DMS 273 (cell line): ENCODE measurements at regions not wholly inside any gene's neighbourhood (a gene's known extent, or its start where the extent isn't known, plus 50 kb on each side); places are given as distances from the start of the nearest gene placed in this dataset.
A peak's percentile ranks its signal among the peaks of the same experiment; 100 is the strongest.
"Not testable (repeated sequence)": the region's sequence is repeated elsewhere in the genome, so short reads cannot be mapped to it uniquely, and the experiment has no call there.

Experiments
- DNase-seq: peaks from one replicate; lab custom pipeline; 2025; ENCODE audit not compliant: unreplicated experiment; lab: John Stamatoyannopoulos, UW

DNA sequence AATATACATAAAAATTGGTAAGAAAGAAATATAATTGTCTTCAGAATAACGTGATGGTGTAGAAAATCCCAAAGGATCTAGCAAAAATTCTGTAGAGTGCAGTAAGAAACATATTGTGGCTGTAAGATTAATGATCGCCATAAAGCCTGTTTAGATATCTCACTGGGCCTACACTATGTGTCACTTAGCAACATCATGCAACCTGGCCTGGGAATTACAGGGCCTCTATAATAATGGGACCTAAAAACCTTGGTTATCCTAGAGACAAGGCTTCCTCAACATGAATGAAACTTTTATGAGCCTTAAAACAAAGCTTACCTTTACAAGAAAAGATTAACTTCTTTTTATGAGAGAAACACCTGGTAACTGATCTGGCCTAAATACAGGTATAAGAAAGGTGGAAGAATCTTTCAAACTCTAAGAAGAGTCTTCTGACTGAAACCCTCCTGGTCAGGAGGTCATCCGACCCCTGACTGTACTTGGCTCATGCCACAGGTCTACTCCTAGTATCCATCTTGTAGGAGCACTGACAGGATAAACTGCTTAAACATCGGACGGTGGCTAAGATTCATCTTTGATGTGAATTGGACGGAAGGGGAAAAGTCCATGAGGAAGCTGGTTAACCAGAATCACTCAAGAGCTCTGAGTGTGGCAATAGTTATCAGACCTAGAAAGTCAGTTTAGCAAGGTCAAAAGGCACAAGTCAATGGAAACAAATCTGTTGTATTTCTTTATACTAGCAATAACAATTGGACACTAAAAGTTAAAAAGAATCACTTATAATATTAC lies 1155.1 kb upstream of the SORCS1 start:
- no peak for DNase-seq

DNA sequence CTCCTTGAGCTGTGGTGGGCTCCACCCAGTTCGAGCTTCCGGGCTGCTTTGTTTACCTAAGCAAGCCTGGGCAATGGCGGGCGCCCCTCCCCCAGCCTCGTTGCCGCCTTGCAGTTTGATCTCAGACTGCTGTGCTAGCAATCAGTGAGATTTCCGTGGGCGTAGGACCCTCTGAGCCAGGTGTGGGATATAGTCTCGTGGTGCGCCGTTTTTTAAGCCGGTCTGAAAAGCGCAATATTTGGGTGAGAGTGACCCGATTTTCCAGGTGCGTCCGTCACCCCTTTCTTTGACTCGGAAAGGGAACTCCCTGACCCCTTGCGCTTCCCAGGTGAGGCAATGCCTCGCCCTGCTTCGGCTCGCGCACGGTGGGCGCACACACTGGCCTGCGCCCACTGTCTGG lies 1151.1 kb upstream of the SORCS1 start:
- DNase-seq, result not testable (repeated sequence)

DNA sequence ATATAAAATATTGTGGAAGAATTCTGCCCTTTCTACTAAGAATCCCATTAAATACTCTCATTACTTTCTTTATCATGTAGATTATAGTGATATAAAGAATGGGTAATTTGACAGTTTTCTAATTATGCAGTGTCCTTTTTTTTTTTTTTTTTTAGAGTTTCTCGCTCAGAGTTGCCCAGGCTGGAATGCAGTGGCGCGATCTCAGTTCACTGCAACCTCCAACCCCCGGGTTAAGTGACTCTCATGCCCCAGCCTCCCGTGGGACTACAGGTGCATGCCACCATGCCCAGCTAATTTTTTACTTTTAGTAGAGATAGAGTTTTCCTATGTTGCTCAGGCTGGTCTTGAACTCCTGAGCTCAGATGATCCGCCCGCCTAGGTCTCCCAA lies 1143.4 kb upstream of the SORCS1 start:
- DNase-seq, result no peak

DNA sequence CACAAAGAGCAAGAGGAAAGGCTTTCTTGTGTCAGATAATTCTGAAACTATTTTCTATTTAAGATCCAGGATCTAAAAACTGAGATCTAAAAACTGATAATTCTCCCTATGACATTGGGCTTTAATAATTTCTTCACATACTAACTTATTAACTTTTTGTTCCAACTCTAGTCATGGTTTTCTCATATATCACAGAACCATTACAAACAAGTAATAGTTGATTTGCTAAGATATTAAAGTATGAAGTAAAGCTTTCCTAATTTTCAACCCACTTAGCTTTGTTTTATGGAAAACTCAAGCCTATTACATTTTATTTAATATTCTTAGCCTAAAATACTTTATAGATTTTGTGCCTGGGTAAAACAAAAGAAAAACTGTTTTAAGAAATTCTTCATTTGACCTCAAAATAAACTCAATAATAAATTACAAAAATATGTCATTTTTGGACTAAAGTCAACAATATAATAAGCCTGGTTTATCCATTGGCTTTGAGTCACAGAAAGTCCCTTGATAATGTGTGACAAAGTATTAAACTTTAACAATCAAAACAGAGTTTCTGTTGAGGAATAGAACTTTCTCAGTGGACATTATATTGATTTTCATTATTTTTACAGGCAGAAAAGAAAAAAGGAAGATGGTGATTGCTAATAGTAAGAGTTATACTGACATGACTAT lies 1142.9 kb upstream of the SORCS1 start:
- no peak for DNase-seq

DNA sequence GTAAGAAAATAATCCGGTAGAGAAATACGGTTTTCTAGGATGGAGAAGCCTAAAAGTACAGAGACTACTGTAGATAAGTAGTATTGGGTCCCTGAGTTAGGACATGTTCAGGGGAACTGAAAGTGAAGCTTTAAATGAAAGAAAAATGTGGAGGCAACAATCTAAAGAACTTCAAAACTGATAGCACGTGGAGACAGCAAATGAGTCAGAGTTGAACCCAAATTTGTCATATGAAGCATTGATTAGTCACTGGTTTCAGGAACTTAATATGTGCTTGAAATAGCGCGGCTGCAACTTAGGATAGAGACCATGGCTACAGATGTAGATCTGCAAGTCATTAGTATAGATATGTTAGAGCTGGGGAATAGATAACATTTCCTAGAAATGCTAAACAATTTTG lies 1138.6 kb upstream of the SORCS1 start:
- DNase-seq, result no peak

DNA sequence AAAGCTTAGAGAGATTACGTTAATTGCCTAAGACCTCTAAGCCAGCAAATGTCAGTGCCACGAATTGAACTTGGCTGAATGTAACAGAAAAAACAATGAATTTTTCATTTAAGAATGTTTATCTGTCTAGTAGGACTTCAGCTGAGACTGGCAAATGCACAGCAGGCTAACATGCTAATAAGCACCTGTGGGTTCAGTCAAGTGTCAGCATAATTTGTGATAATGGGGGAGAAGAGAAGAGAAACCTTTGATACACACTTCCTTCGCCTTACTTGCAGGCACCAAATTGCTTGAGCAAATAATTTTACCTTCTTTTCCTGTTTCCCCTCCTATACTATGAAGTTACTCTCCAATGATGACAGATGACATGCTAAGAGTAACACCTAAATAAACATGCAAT lies 1136.5 kb upstream of the SORCS1 start:
- DNase-seq, result no peak

DNA sequence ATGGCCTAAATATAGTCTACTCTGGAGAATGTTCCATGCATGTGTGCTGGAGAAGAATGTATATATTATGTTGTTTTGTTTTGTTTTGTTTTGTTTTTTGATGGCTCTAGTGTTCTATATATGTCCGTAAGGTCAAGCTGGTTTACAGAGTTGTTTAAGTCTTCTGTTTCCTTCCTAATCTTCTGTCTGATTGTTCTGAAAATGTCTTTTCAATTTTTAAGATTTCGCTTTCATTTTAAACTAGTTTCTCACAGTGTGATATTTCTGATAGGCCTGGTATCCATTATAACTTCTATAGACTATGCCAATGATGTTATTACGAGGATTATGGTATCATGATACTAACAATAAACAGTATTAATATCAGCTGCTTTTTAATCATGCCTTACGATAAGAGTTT lies 1126.3 kb upstream of the SORCS1 start:
- no peak for DNase-seq

DNA sequence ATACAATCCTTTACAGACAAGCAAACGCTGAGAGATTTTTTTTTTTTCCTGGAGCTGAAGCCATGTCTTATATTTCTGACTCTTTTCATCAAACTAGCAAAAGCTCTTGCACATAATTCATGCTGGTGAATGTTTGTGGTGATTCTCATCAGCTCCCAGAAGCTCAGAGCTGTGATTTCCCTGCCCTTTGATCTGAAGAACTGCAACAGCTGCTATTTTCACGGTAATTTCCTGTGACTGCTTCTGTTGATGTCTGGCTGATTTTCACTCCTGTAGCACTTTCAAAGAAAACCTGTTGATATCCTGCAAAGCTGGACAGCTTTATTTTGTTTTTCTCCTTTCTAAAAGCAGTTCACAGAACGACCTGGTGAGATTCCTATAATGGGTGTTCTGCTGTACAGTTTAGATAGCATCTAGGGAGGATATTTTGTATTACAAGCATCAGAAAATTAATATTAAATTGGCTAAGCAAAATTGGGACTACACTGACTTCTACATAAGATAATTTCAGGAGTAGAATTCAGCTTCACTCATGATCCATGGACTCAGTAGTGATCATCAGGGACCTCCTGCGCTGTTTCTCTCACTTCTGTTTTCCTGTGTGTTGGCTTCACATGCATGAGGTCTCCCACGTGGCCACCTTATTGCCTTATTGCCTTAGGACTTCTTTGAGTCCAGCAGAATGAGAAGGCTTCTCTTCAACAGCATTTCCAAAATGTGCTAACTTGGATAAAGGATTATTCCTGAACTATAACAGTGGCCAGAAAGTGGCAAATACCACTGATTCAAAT lies 1111.6 kb upstream of the SORCS1 start:
- no peak for DNase-seq

DNA sequence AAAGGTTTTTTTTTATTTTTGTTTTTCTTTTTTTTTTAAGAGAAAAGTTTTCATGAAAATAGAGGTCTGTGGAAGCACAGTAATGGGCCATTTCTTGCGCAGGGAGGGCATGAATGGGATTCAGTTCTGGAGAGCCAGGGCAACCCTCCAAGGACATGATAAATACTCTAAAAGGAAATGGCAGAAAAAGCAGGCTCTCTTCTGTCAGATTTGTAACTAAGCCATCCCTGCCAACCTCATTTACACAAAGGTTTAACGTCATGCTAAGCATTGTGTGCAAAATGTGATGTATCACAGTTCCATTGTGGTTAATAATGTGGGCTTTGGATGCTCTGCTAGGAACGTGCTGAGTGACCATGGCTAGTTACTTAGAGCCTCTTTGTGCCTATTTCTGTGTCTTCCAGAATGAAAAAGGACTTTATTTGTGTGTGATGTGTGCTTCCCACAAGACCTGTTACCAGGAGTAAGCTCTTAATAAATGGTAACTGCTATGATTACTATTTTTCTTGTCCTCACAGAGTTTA lies 1095.9 kb upstream of the SORCS1 start:
- no peak for DNase-seq

DNA sequence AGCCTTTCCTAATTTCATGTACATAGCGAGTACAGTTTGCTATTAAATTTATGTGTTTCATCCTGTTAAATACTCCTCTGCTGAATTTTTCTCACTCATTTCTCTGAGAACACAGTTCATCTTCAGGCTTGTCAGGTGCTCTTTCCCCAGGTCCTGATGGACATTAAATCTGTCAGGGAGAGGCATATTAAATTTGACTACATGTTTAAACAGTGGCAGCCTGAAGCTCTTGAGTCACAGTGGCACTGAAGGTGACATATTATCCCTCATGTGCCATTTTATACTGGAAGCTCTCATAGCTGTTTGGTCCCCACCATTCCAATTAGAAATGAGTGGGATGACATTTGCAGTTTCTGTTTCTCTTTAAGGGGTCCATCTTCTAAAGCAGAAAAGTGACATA lies 1089.6 kb upstream of the SORCS1 start:
- DNase-seq, result no peak

DNA sequence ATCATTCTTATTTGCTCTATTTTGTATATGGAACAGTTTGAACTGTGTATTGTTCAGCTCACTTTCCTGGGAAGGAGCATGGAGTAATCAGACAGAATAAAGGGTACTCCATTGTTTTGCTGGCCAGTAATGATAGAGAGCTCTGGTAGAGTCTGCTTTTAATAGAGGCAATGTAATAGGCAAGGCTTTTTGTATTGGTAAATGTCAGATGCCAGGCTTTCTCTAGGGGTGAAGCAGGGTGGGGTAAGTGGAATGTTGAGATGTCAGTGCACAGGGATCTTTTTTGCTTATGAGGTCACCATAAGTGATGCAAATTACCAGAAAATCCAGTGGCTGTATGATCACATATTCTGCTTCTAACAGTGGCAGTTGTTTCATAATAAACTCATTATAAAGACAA lies 1088.3 kb upstream of the SORCS1 start:
- DNase-seq, result no peak

DNA sequence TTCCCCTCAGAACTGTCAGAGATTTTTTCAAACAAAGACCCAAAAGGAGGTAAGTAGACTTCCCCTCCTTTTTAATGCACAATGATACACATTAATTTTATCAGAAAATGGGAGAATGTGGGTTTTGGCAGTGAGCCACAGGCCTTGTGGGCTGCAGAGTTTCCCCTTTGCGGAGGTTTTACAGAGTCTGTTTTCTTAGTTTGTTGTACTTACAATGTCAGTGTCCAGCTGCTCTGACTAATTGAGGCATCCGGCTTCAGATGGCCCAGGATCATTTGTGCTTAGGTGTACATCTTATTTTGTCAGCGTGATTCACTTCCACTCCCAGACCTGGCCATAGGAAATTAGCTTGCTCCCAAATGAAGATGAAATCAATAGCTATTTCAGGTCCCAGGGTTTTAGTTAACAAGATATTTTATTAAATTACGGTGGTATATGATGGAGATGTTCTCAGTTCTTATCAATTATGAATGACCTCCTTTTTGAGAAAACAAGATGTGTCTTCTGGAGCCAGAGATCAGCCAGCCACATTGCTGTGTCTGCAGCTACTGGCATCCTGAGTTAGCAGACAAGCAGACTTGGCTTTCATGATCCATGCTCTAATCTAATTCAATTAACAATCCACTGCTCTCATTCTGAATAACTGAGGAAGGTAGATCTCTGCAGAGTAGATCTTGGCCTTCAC lies 1086.6 kb upstream of the SORCS1 start:
- no peak for DNase-seq

DNA sequence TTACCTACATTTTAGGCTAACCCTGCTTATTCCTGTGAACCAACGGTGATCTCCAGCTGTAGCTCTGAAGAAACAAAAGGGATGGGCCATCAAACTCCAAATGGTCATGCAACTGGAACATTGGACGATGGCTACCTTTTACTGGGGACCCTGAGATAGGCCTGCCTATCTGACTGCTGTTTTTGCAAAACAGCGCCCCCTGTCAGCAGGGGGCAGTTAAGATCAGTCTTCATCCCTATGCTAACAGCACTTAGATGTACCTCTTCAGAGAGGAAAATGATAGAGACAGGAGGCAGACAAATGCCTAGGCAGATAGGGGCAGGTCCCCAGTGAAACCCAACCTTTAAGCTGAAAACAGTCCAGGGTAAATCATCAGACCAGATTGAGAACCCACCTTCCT lies 1085.4 kb upstream of the SORCS1 start:
- DNase-seq, result peak; percentile 1

DNA sequence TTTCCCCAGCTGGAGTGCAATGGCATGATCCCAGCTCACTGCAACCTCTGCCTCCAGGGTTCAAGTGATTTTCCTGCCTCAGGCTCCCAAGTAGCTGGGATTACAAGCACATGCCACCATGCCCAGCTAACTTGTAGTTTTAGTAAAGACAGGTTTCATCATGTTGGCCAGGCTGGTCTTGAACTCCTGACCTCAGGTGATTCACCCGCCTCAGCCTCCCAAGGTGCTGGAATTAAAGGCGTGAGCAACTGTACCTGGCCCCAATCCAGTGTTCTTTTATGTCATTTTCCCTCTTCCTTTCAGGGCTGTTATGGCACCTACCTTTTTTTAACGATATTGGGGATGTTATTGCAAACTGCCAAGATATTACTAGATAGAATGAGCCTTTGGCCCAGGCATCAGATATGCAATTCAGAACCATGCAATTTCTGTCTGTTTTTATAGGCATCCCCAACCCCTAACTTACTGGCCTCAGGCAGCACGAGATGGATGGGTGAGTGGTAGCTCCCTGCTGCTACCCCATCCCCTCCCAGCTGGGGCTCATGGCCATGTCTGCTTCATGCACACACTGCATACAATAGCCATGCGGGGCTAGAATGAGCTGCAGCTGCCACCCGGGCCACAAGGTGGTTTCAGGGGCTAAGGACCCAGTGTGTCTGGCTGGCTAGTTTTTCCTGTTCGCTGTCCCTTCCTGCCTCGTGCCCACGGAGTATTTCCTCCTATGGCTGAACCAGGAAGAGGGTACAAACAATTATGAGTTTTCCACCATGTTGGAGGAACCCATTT lies 1080.1 kb upstream of the SORCS1 start:
- no peak for DNase-seq

DNA sequence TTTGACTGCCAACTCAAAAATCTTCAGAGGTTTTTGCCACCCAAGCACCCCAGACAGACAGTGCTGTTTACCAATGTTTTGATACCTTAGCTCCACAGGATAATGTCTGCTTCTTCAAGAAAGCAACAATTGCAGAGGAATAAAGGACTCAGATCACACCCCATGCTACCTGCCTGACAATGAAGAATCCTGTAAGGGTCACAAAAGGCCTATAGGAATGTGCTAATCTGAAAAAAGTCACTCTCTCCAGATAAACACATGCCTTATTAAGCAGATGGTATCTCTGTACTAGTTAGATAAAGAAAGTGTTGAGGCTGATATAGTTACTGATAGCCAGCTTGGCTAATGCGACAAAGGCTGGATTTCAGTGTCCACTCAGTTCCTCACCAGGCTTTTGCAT lies 1076.7 kb upstream of the SORCS1 start:
- DNase-seq, result no peak

DNA sequence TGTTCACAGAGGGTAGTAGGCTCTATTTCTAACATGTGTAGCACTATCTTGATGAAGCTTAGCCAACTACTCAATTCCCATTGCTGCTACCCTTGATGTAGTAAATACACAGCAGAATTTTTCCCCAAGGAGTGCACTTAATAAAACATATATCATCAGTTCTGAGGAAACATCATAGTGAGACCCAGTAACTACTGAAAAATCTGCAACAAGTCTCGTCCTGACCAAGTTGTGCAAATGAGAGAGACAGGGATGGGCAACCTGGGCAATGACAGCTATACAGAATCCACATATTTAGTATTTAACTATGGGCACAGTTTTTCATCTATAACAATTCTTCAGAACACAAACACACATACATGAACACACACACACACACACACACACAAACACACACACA lies 1073.8 kb upstream of the SORCS1 start:
- no peak for DNase-seq

DNA sequence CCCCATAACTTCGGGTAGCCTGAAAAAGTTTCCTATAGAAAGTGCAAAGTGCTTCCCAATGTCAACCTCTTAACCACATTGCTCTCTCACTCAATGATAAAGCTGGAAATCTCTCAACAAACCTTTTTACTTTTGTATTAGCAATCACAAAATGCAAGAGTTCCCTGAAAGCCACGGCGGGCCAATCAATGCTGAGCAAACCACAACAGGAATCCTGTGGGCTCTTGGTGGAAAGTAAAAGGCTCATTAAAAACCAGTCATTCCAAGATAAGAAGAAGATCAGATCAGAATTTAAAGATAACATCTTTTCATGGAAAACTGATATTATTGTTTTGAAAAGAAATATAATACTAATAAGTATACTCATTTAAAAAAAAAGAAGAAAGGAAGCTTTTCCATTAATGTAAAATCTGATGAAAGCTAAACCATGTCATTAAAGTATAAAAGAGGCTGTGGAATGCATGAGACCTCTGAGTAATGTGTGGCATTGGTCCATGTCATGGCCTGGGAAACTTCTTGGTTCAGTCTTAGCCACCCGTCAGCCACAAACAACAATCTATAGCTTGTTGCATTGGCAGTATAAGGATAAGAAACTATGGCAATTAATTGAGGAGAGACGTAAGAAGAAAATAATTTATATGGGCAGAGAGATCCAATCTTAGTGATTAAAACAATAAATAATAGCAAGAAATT lies 1066.1 kb upstream of the SORCS1 start:
- no peak for DNase-seq

DNA sequence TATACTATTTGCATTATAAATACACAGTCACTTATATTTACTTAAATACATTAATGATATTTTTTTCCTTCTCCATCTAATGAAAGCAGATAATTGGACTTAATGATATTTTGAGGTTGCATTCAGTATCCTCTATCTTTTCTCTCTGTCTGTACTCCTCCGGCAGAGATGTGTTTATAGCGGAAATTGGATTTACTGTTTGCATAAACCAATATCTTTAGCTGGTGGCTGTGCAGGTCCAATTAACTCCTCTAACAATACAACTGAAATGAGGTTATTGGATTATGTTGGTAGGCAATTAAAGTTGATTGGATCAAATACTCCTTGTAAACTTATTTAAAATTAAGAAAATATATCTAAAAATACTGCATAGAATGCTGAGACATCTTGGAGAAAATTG lies 1044.2 kb upstream of the SORCS1 start:
- no peak for DNase-seq

DNA sequence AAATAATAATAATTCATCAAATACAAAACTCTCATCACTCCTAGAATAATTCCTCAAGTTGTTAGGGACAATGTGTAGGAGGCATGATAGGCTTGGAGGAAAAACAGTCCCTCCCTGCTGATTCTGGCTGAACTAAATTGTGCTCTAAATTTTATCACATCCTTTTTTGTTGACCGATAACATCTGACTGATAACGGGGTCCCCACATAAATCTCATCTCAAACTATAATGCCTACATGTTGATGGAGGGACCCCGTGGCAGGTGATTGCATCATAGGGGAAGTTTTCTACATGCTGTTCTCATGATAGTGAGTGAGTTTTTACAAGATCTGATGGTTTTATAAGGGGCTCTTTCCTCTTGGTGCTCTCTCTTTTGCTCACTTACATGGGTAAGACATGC lies 1043.5 kb upstream of the SORCS1 start:
- DNase-seq, result no peak
